IMR-90 (cell line): ENCODE measurements at regions not wholly inside any gene's neighbourhood (a gene's known extent, or its start where the extent isn't known, plus 50 kb on each side); places are given as distances from the start of the nearest gene placed in this dataset.

Experiments
- CTCF ChIP-seq: conservative IDR thresholded peaks from 2 replicates; pipeline ENCODE4 v1.5.1; 2012; ENCODE audit warnings: mild to moderate bottlenecking, low read depth, low read length, improper control_type of control experiment
- MXI1 ChIP-seq: IDR thresholded peaks from 2 replicates; pipeline ENCODE4 v1.6.1; 2012; ENCODE audit warnings: low read depth, mild to moderate bottlenecking, low read length, moderate library complexity, borderline replicate concordance
- SMC3 ChIP-seq: fragments of 150-350 bp; IDR thresholded peaks from 2 replicates; pipeline ENCODE4 v1.6.1; 2016; ENCODE audit warnings: low read depth, mild to moderate bottlenecking, antibody characterized with exemption, low read length, moderate library complexity

DNA sequence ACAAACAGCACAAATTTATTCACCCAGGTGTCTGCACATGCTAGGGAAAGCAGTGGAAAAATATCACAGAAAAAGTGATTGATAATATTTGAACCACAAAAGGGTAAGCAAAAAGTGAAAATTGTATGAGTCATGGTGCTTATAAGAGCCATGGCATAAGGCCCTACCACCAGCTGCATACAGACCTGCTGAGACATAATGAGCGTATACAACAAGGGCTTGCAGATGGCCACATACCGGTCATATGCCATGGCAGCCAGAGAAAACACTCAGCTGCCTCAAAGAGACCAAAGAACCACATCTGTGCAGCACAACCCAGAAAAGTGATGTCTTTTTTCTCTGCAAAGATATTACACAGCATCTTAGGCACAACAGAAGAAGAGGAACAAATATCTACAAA lies 71.4 kb upstream of the OR9G4 start:
- TF ChIP-seq CTCF = no peak
- TF ChIP-seq MXI1 = no peak
- TF ChIP-seq SMC3 = no peak
